H1 (cell line): ENCODE measurements at regions not wholly inside any gene's neighbourhood (a gene's known extent, or its start where the extent isn't known, plus 50 kb on each side); places are given as distances from the start of the nearest gene placed in this dataset.

ENCODE experiments used
- CEBPB ChIP-seq: IDR thresholded peaks from 2 replicates; pipeline ENCODE4 v1.6.1; 2012; ENCODE audit warnings: low read depth, low read length
- CREB1 ChIP-seq: IDR thresholded peaks from 2 replicates; pipeline ENCODE4 v1.6.1; 2012; ENCODE audit warnings: inconsistent platforms
- EP300 ChIP-seq, 2 experiments: IDR thresholded peaks; 1 replicate in 1 of 2; 2 replicates in 1 of 2; pipeline ENCODE4 v1.6.1; 2011 to 2012; ENCODE audit warnings: low read depth in 2 of 2, low read length in 2 of 2, mild to moderate bottlenecking in 2 of 2, borderline replicate concordance in 1 of 2, inconsistent platforms in 1 of 2, moderate library complexity in 1 of 2
- JUND ChIP-seq: IDR thresholded peaks from 2 replicates; pipeline ENCODE4 v1.6.1; 2011; ENCODE audit warnings: mild to moderate bottlenecking, improper control_type of control experiment, low read length
- POLR2AphosphoS5 ChIP-seq: IDR thresholded peaks from 2 replicates; pipeline ENCODE4 v1.6.1; 2011; ENCODE audit warnings: low read depth, low read length
- RBBP5 ChIP-seq: IDR thresholded peaks from 2 replicates; pipeline ENCODE4 v1.7.1; 2012; ENCODE audit warnings: low read depth, mild to moderate bottlenecking, inconsistent platforms, low read length, moderate library complexity, borderline replicate concordance
- SIN3A ChIP-seq, 2 experiments: IDR thresholded peaks in 1 of 2; conservative IDR thresholded peaks in 1 of 2; 2 replicates each; pipeline ENCODE4 v1.6.1; 2011 to 2012; ENCODE audit warnings: low read length in 2 of 2, improper control_type of control experiment in 1 of 2, low read depth in 1 of 2, mild to moderate bottlenecking in 1 of 2
- SP2 ChIP-seq: IDR thresholded peaks from 2 replicates; pipeline ENCODE4 v1.6.1; 2012; ENCODE audit warnings: mild to moderate bottlenecking, low read length, inconsistent platforms
- SUZ12 ChIP-seq: fragments of 200-600 bp; sonication (generic); IDR thresholded peaks from 2 replicates; pipeline ENCODE4 v1.6.1; 2012; ENCODE audit warnings: mild to moderate bottlenecking, inconsistent platforms, low read length, moderate library complexity, mixed read lengths
- TF ChIP-seq, protein P1 (sequence below): IDR thresholded peaks from 2 replicates; pipeline ENCODE4 v1.6.1; 2012; ENCODE audit warnings: low read length, inconsistent platforms
- TF ChIP-seq, protein P2 (sequence below), 3 experiments: IDR thresholded peaks; 1 replicate in 2 of 3; 2 replicates in 1 of 3; pipeline versions ENCODE4 v1.5.1 to v1.6.1; 2011; ENCODE audit warnings: low read length in 3 of 3, mild to moderate bottlenecking in 3 of 3, inconsistent platforms in 2 of 3, low read depth in 1 of 3, moderate library complexity in 1 of 3; ENCODE audit not compliant: insufficient read depth in 1 of 3; ENCODE audit errors: control extremely low read depth in 1 of 3

GRCh38 chr9:75457474-75458011, 369.2 kb downstream of the OSTF1 start:
- TF ChIP-seq JUND (no peak), EP300 (IDR thresholded peaks at IDR 0.05; ENCODE audit: borderline replicate concordance in 1 of 2, low read depth in 2 of 2, low read length in 2 of 2) (peak in 1 of 2 experiments; percentile 69; a peak in 1 of 3 replicates), POLR2AphosphoS5 (no peak), RBBP5 (no peak), SP2 (no peak), CREB1 (no peak), SUZ12 (no peak), CEBPB (no peak), SIN3A (conservative IDR thresholded peaks at IDR 0.05 in 1 of 2, IDR thresholded peaks at IDR 0.05 in 1 of 2; ENCODE audit: low read depth in 1 of 2, low read length in 2 of 2) (no peak)
- TF ChIP-seq, protein P1, sequence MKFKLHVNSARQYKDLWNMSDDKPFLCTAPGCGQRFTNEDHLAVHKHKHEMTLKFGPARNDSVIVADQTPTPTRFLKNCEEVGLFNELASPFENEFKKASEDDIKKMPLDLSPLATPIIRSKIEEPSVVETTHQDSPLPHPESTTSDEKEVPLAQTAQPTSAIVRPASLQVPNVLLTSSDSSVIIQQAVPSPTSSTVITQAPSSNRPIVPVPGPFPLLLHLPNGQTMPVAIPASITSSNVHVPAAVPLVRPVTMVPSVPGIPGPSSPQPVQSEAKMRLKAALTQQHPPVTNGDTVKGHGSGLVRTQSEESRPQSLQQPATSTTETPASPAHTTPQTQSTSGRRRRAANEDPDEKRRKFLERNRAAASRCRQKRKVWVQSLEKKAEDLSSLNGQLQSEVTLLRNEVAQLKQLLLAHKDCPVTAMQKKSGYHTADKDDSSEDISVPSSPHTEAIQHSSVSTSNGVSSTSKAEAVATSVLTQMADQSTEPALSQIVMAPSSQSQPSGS = no peak
- TF ChIP-seq, protein P2, sequence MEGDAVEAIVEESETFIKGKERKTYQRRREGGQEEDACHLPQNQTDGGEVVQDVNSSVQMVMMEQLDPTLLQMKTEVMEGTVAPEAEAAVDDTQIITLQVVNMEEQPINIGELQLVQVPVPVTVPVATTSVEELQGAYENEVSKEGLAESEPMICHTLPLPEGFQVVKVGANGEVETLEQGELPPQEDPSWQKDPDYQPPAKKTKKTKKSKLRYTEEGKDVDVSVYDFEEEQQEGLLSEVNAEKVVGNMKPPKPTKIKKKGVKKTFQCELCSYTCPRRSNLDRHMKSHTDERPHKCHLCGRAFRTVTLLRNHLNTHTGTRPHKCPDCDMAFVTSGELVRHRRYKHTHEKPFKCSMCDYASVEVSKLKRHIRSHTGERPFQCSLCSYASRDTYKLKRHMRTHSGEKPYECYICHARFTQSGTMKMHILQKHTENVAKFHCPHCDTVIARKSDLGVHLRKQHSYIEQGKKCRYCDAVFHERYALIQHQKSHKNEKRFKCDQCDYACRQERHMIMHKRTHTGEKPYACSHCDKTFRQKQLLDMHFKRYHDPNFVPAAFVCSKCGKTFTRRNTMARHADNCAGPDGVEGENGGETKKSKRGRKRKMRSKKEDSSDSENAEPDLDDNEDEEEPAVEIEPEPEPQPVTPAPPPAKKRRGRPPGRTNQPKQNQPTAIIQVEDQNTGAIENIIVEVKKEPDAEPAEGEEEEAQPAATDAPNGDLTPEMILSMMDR (IDR thresholded peaks at IDR 0.05; ENCODE audit: control extremely low read depth in 1 of 3, insufficient read depth in 1 of 3, low read depth in 1 of 3, low read length in 3 of 3) = no peak
